Activated T-helper 2 cell treated with anti-CD3 and anti-CD28 coated beads, Interferon-gamma antibody, Interleukin-2, Interleukin-4, amounts not matched to agents 10 μg/mL and 5 μg/mL and 100 μg/mL, durations not matched to agents 14 hours and 24 hours and 36 hours (primary cell): ENCODE measurements at regions not wholly inside any gene's neighbourhood (a gene's known extent, or its start where the extent isn't known, plus 50 kb on each side); places are given as distances from the start of the nearest gene placed in this dataset.

ENCODE experiments used
- DNase-seq: peaks from one replicate; pipeline ENCODE4 v3.0.0; 2021; ENCODE audit warnings: low spot score
- H3K27ac Mint-ChIP-seq: one replicate; pipeline ENCODE4 v1.8.0; 2021; ENCODE audit warnings: mixed read lengths
- H3K27me3 Mint-ChIP-seq: one replicate; pipeline ENCODE4 v1.8.0; 2021; ENCODE audit warnings: low read depth, mixed read lengths
- H3K36me3 Mint-ChIP-seq: one replicate; pipeline ENCODE4 v1.8.0; 2021; ENCODE audit warnings: low read depth, mixed read lengths
- H3K4me1 Mint-ChIP-seq: one replicate; pipeline ENCODE4 v1.8.0; 2021; ENCODE audit warnings: low read depth, mixed read lengths
- H3K4me3 Mint-ChIP-seq: one replicate; pipeline ENCODE4 v1.8.0; 2021; ENCODE audit warnings: low read depth, mild to moderate bottlenecking, moderate library complexity, mixed read lengths
- H3K9me3 Mint-ChIP-seq: one replicate; pipeline ENCODE4 v1.8.0; 2021; ENCODE audit warnings: mixed read lengths
- intact Hi-C: fragments of 100-400 bp; cut with micrococcal nuclease; formaldehyde crosslinking; loops from one replicate; pipeline ENCODE4 v1.15.1; 2023

GRCh38 chr2:237218756-237219155, 133.1 kb downstream of the COPS8 start:
- Mint-ChIP-seq H3K27ac (no peak overlapping the region), H3K27me3 (peaks cover 24% of the 10 kb centered on the region), H3K9me3 (no peaks in the 10 kb centered on the region), H3K4me3 (no peak overlapping the region), H3K36me3 (no peaks in the 10 kb centered on the region), H3K4me1 (no peaks in the 10 kb centered on the region)
- no peak for DNase-seq
- intact Hi-C loops = no loop called here

GRCh38 chr2:237219826-237220225, 134.1 kb downstream of the COPS8 start:
- Mint-ChIP-seq H3K9me3 (no peaks in the 10 kb centered on the region), H3K27ac (no peak overlapping the region), H3K27me3 (peaks cover 28% of the 10 kb centered on the region), H3K4me1 (no peaks in the 10 kb centered on the region), H3K36me3 (no peaks in the 10 kb centered on the region), H3K4me3 (no peak overlapping the region)
- DNase-seq = no peak
- intact Hi-C loops = no loop called here

GRCh38 chr2:237221443-237221842, 135.8 kb downstream of the COPS8 start:
- H3K4me1 Mint-ChIP-seq = peaks cover 4% of the 10 kb centered on the region
- no peak overlapping the region for H3K27ac Mint-ChIP-seq
- H3K9me3 Mint-ChIP-seq = no peaks in the 10 kb centered on the region
- DNase-seq = no peak
- no peak overlapping the region for H3K4me3 Mint-ChIP-seq
- peaks cover 28% of the 10 kb centered on the region for H3K27me3 Mint-ChIP-seq
- H3K36me3 Mint-ChIP-seq = no peaks in the 10 kb centered on the region
- intact Hi-C loops = no loop called here

GRCh38 chr2:237222178-237222577, 136.5 kb downstream of the COPS8 start:
- no peak for DNase-seq
- no peak overlapping the region for H3K4me3 Mint-ChIP-seq
- H3K9me3 Mint-ChIP-seq = no peaks in the 10 kb centered on the region
- peaks cover 7% of the 10 kb centered on the region for H3K4me1 Mint-ChIP-seq
- no peaks in the 10 kb centered on the region for H3K36me3 Mint-ChIP-seq
- H3K27ac Mint-ChIP-seq = no peak overlapping the region
- H3K27me3 Mint-ChIP-seq = peaks cover 28% of the 10 kb centered on the region
- intact Hi-C loops = no loop called here

- Mint-ChIP-seq H3K27me3 (peaks cover 28% of the 10 kb centered on the region), H3K4me3 (no peak overlapping the region), H3K27ac (no peak overlapping the region), H3K36me3 (no peaks in the 10 kb centered on the region), H3K9me3 (no peaks in the 10 kb centered on the region), H3K4me1 (peaks cover 12% of the 10 kb centered on the region)
- DNase-seq = no peak
- intact Hi-C loops = no loop called here
Measured at GRCh38 chr2:237222601-237223041, 136.9 kb downstream of the COPS8 start.

- DNase-seq = no peak
- H3K36me3 Mint-ChIP-seq = no peaks in the 10 kb centered on the region
Measured at GRCh38 chr2:237223201-237223861, 137.6 kb downstream of the COPS8 start.

GRCh38 chr2:237227190-237227589, 141.5 kb downstream of the COPS8 start:
- Mint-ChIP-seq H3K36me3 (no peaks in the 10 kb centered on the region), H3K27me3 (peaks cover 18% of the 10 kb centered on the region), H3K27ac (peak overlapping the region; percentile 33), H3K4me1 (peaks cover 19% of the 10 kb centered on the region), H3K4me3 (no peak overlapping the region), H3K9me3 (no peaks in the 10 kb centered on the region)
- intact Hi-C loops = loop anchor here (1.0 to 2.0 kb wide), 3 partner anchors 8 to 202 kb away; no protein-coding TSS in a partner anchor
- DNase-seq = no peak

More at GRCh38 chr2:237223201-237223861, 137.6 kb downstream of the COPS8 start:
- intact Hi-C loops = no loop called here
- H3K27me3 Mint-ChIP-seq = peaks cover 31% of the 10 kb centered on the region
- H3K4me3 Mint-ChIP-seq = no peak overlapping the region
- no peak overlapping the region for H3K27ac Mint-ChIP-seq
- H3K9me3 Mint-ChIP-seq = no peaks in the 10 kb centered on the region
- peaks cover 18% of the 10 kb centered on the region for H3K4me1 Mint-ChIP-seq

GRCh38 chr2:237227592-237228280, 142.0 kb downstream of the COPS8 start:
- Mint-ChIP-seq H3K9me3 (no peaks in the 10 kb centered on the region), H3K4me3 (no peak overlapping the region), H3K36me3 (no peaks in the 10 kb centered on the region), H3K4me1 (peaks cover 19% of the 10 kb centered on the region), H3K27me3 (peaks cover 16% of the 10 kb centered on the region), H3K27ac (peak overlapping the region; percentile 33)
- intact Hi-C loops = loop anchor here (1.0 to 2.0 kb wide), 3 partner anchors 8 to 201 kb away; no protein-coding TSS in a partner anchor
- DNase-seq = no peak

- H3K9me3 Mint-ChIP-seq = no peaks in the 10 kb centered on the region
- H3K4me1 Mint-ChIP-seq = peaks cover 19% of the 10 kb centered on the region
- peaks cover 16% of the 10 kb centered on the region for H3K27me3 Mint-ChIP-seq
- DNase-seq = no peak
- H3K27ac Mint-ChIP-seq = no peak overlapping the region
- intact Hi-C loops = no loop called here
- no peak overlapping the region for H3K4me3 Mint-ChIP-seq
- H3K36me3 Mint-ChIP-seq = no peaks in the 10 kb centered on the region
Measured at GRCh38 chr2:237228281-237228625, 142.6 kb downstream of the COPS8 start.

GRCh38 chr2:237229905-237230304, 144.2 kb downstream of the COPS8 start:
- Mint-ChIP-seq H3K27me3 (peaks cover 12% of the 10 kb centered on the region), H3K9me3 (no peaks in the 10 kb centered on the region), H3K4me3 (no peak overlapping the region), H3K36me3 (no peaks in the 10 kb centered on the region), H3K27ac (no peak overlapping the region), H3K4me1 (peaks cover 19% of the 10 kb centered on the region)
- intact Hi-C loops = no loop called here
- DNase-seq = no peak

GRCh38 chr2:237230355-237230754, 144.7 kb downstream of the COPS8 start:
- intact Hi-C loops = no loop called here
- no peak for DNase-seq
- Mint-ChIP-seq H3K4me3 (no peak overlapping the region), H3K27me3 (peaks cover 12% of the 10 kb centered on the region), H3K9me3 (no peaks in the 10 kb centered on the region), H3K27ac (no peak overlapping the region), H3K4me1 (peaks cover 19% of the 10 kb centered on the region), H3K36me3 (no peaks in the 10 kb centered on the region)

- intact Hi-C loops = no loop called here
- Mint-ChIP-seq H3K4me1 (peaks cover 20% of the 10 kb centered on the region), H3K36me3 (no peaks in the 10 kb centered on the region)
Measured at GRCh38 chr2:237231593-237231992, 145.9 kb downstream of the COPS8 start.

GRCh38 chr2:237232166-237232565, 146.5 kb downstream of the COPS8 start:
- intact Hi-C loops = no loop called here
- Mint-ChIP-seq H3K27me3 (peaks cover 12% of the 10 kb centered on the region), H3K4me3 (no peak overlapping the region), H3K36me3 (no peaks in the 10 kb centered on the region), H3K4me1 (peaks cover 16% of the 10 kb centered on the region), H3K27ac (no peak overlapping the region), H3K9me3 (no peaks in the 10 kb centered on the region)
- no peak for DNase-seq

More at GRCh38 chr2:237231593-237231992, 145.9 kb downstream of the COPS8 start:
- Mint-ChIP-seq H3K27me3 (peaks cover 12% of the 10 kb centered on the region), H3K9me3 (no peaks in the 10 kb centered on the region), H3K27ac (no peak overlapping the region), H3K4me3 (no peak overlapping the region)
- DNase-seq = no peak
